T-helper 17 cell (primary cell): ENCODE measurements at regions not wholly inside any gene's neighbourhood (a gene's known extent, or its start where the extent isn't known, plus 50 kb on each side); places are given as distances from the start of the nearest gene placed in this dataset.
"Not testable (repeated sequence)": the region's sequence is repeated elsewhere in the genome, so short reads cannot be mapped to it uniquely, and the experiment has no call there.

ENCODE experiments used
- ATAC-seq: fragments of 150-1000 bp; cut with Tn5 transposase; 2 replicates; pipeline ENCODE4 v1.10.0; 2021; ENCODE audit warnings: mild to moderate bottlenecking, moderate library complexity
- DNase-seq, 3 donors: peaks; one replicate each; pipeline versions ENCODE4 v3.0.0 to v3.0.0-alpha.2; 2020 to 2021
- H3K9me3 ChIP-seq: one replicate; pipeline ENCODE4 v1.7.0; 2013; ENCODE audit warnings: low read length, mild to moderate bottlenecking; ENCODE audit not compliant: control insufficient read depth, poor library complexity, severe bottlenecking
- H3K27ac Mint-ChIP-seq: one replicate; pipeline ENCODE4 v1.8.0; 2022; ENCODE audit warnings: mild to moderate bottlenecking, moderate library complexity, mixed read lengths
- H3K27me3 Mint-ChIP-seq: one replicate; pipeline ENCODE4 v1.8.0; 2022; ENCODE audit warnings: mixed read lengths
- H3K36me3 Mint-ChIP-seq: one replicate; pipeline ENCODE4 v1.8.0; 2022; ENCODE audit warnings: low read depth, mixed read lengths
- H3K4me1 Mint-ChIP-seq: one replicate; pipeline ENCODE4 v1.8.0; 2022; ENCODE audit warnings: mild to moderate bottlenecking, mixed read lengths
- H3K4me3 Mint-ChIP-seq: one replicate; pipeline ENCODE4 v1.8.0; 2022; ENCODE audit warnings: mild to moderate bottlenecking, moderate library complexity, mixed read lengths

DNA sequence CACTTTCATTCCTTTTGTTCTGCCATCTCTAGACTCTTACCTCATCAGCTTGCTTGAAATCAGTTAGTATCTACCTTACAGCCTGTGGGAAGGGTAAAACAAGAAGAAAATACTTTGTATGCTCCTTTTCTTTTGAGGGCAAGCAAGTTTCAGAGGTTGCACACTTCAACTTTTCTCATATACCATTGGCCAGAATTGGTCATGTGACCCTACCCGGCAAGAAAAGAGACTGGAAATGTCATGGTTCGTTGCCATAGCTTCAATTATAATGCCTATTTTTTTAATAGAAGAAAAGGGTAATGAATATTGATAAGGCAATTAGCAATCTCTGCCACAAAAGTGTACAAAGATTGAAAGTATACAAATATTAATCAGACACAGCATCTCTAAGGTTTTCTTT, 346.7 kb upstream of the TACR3 start:
- Mint-ChIP-seq H3K27me3 (peaks cover 6% of the 10 kb centered on the region), H3K27ac (no peak overlapping the region), H3K4me1 (no peaks in the 10 kb centered on the region), H3K36me3 (no peaks in the 10 kb centered on the region), H3K4me3 (no peak overlapping the region)
- DNase-seq: no peak
- H3K9me3 ChIP-seq: no peaks in the 10 kb centered on the region
- ATAC-seq: no peak

DNA sequence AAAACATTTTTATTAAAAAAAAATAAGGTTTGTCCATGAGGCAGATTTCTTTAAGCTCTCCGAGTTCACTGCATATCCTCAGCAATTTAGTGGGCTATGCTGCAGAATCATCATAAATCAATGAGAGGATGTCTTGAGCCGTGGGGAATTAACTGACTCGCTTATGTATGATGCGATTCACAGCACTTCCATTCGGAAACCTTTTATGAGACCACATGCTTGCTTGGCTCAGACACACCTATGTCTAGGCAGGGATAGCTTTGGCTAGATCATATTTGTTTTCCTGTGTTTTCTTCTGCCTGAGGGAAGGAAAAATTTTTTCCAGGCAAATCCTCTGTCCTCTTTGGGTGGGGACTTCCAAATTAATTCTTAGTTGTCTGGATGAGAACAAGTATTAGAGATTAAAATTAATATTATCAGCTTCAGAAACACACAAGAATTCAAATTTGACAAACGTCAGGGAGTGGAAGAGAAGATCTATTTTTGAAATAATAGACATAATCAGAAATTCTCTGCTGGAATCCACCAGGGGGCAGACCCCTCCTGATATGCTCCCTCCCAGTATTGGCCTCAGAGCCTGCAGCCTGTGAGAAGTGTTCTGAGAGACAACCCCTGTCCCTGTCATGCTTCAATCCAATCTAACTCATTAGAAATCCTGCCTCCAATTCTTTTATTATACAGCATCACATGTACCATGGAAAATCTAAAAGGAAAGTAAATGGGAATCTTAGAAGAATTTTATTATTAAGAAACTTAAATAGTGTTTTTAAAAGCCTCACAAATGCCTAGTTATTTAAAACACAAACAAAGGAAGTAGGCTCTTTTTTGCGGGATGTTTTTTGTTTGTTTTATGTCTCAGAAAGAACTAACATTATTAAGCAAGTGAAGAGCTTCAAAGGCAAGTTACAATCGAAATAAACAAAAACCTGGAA, 345.1 kb upstream of the TACR3 start:
- no peaks in the 10 kb centered on the region for H3K9me3 ChIP-seq
- no peak for DNase-seq
- H3K27ac Mint-ChIP-seq: no peak overlapping the region

GRCh38 chr4:104063341-104063740, 343.6 kb upstream of the TACR3 start:
- ATAC-seq (no peak), DNase-seq (no peak)
- Mint-ChIP-seq H3K36me3 (no peaks in the 10 kb centered on the region), H3K4me1 (no peaks in the 10 kb centered on the region), H3K27me3 (peaks cover 6% of the 10 kb centered on the region), H3K4me3 (no peak overlapping the region), H3K27ac (no peak overlapping the region)
- H3K9me3 ChIP-seq: no peaks in the 10 kb centered on the region

More for the DNA sequence above, 345.1 kb upstream of the TACR3 start:
- H3K36me3 Mint-ChIP-seq: no peaks in the 10 kb centered on the region
- no peaks in the 10 kb centered on the region for H3K4me1 Mint-ChIP-seq
- H3K27me3 Mint-ChIP-seq: peaks cover 6% of the 10 kb centered on the region
- no peak for ATAC-seq
- no peak overlapping the region for H3K4me3 Mint-ChIP-seq

- ATAC-seq (no peak), DNase-seq (no peak)
- H3K36me3 Mint-ChIP-seq: peaks cover 3% of the 10 kb centered on the region
- no peaks in the 10 kb centered on the region for H3K27me3 Mint-ChIP-seq
- H3K9me3 ChIP-seq: no peaks in the 10 kb centered on the region
- H3K4me1 Mint-ChIP-seq: no peaks in the 10 kb centered on the region
- H3K27ac Mint-ChIP-seq: no peak overlapping the region
- H3K4me3 Mint-ChIP-seq: no peak overlapping the region
Observed at GRCh38 chr4:104044369-104044768, 324.6 kb upstream of the TACR3 start.

DNA sequence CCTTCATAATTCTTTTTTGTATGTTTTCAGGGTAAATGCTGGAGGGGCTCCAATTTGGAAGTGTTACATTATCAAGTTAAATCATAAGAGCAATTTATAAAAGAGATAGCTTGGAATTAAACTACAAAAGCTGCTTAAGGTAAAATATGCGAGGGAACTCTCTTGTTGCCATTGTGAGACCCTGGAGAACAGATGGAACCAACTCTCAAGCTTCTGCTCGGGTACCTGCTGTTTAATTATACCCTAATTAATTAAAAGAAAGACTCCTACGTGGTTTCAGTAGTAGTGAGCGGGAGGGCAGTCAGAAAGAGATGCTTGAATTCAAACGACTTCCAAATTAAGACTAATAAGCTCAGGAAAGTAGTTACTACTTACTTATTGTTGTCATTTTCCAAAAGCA, 313.1 kb upstream of the TACR3 start:
- no peak for ATAC-seq
- H3K27me3 Mint-ChIP-seq: no peaks in the 10 kb centered on the region
- no peak overlapping the region for H3K4me3 Mint-ChIP-seq
- DNase-seq: no peak
- no peak overlapping the region for H3K27ac Mint-ChIP-seq
- H3K36me3 Mint-ChIP-seq: no peaks in the 10 kb centered on the region
- H3K4me1 Mint-ChIP-seq: no peaks in the 10 kb centered on the region
- no peaks in the 10 kb centered on the region for H3K9me3 ChIP-seq

DNA sequence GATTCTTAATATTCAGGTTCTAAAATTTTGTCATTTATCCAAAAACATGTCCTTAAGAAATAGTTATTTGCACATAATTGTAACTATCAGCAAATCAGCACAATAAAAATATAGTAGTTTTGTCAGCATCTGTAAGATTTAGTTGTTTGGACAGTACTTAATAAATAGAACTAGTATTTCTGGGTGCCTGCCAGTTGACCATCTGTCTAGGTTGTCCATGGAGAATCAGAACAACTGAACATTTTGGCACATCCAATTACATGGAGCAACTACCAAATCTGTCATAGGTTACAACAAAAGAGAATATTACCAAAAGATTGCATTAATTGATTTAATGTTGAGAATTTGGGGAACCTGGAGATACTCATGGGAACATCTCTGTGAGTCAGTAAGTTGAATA, 305.5 kb upstream of the TACR3 start:
- Mint-ChIP-seq H3K36me3 (no peaks in the 10 kb centered on the region), H3K27me3 (no peaks in the 10 kb centered on the region), H3K4me3 (no peak overlapping the region), H3K27ac (no peak overlapping the region), H3K4me1 (no peaks in the 10 kb centered on the region)
- H3K9me3 ChIP-seq: no peaks in the 10 kb centered on the region
- DNase-seq (no peak), ATAC-seq (no peak)

GRCh38 chr4:104022831-104023230, 303.0 kb upstream of the TACR3 start:
- H3K4me3 Mint-ChIP-seq: no peak overlapping the region
- DNase-seq (no peak), ATAC-seq (no peak)
- no peaks in the 10 kb centered on the region for H3K4me1 Mint-ChIP-seq
- H3K27ac Mint-ChIP-seq: no peak overlapping the region
- no peaks in the 10 kb centered on the region for H3K9me3 ChIP-seq
- no peaks in the 10 kb centered on the region for H3K27me3 Mint-ChIP-seq
- H3K36me3 Mint-ChIP-seq: no peaks in the 10 kb centered on the region

DNA sequence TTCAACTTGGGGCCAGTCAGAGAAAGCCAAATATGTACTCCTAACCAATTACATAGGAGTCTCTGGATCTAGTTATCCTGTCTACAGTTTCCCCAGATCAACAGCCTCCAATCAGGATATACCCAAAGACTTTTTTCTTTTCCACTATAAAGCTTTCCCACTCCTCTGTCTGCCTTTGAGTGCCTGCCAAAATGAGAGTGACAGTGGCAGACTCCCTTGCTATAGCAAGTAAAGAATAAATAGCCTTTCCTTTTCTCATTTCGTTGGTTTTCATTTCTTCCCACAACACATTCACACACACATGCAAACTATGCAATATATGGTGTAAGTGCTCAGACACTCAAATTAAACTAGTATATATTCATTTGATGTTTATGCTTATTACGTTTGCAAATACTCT, 302.4 kb upstream of the TACR3 start:
- ATAC-seq (no peak), DNase-seq (no peak)
- H3K4me1 Mint-ChIP-seq: no peaks in the 10 kb centered on the region
- H3K27me3 Mint-ChIP-seq: no peaks in the 10 kb centered on the region
- no peak overlapping the region for H3K4me3 Mint-ChIP-seq
- H3K9me3 ChIP-seq: no peaks in the 10 kb centered on the region
- no peaks in the 10 kb centered on the region for H3K36me3 Mint-ChIP-seq
- H3K27ac Mint-ChIP-seq: no peak overlapping the region

GRCh38 chr4:104020641-104021040, 300.9 kb upstream of the TACR3 start:
- Mint-ChIP-seq H3K27ac (no peak overlapping the region), H3K36me3 (no peaks in the 10 kb centered on the region), H3K4me3 (no peak overlapping the region), H3K4me1 (no peaks in the 10 kb centered on the region), H3K27me3 (no peaks in the 10 kb centered on the region)
- ATAC-seq (no peak), DNase-seq (no peak)
- no peaks in the 10 kb centered on the region for H3K9me3 ChIP-seq

GRCh38 chr4:104017213-104017612, 297.4 kb upstream of the TACR3 start:
- Mint-ChIP-seq H3K36me3 (no peaks in the 10 kb centered on the region), H3K4me3 (no peak overlapping the region), H3K27ac (no peak overlapping the region), H3K4me1 (no peaks in the 10 kb centered on the region), H3K27me3 (no peaks in the 10 kb centered on the region)
- ATAC-seq: no peak
- DNase-seq: no peak
- no peaks in the 10 kb centered on the region for H3K9me3 ChIP-seq

DNA sequence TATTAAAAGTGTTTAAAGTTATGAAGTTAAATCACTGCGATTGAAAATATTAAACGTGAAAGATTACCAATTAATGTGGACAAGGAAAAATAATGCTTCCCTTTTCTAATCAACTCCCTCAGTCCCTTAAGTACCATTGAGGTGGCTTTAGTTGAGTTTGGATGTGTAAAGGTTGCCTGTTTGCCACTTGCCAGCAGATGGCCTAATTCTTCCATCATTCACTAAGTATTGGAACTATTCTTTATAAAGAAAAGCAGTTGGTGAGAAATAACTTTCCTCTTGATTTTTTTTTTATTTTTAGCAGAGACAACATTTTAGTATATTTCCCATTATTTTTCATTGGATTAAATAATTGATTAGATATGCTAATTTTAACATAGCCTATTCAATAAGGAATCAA, 295.9 kb upstream of the TACR3 start:
- H3K27me3 Mint-ChIP-seq: no peaks in the 10 kb centered on the region
- H3K4me1 Mint-ChIP-seq: no peaks in the 10 kb centered on the region
- H3K4me3 Mint-ChIP-seq: no peak overlapping the region
- DNase-seq (no peak), ATAC-seq (no peak)
- H3K9me3 ChIP-seq: no peaks in the 10 kb centered on the region
- H3K27ac Mint-ChIP-seq: no peak overlapping the region
- no peaks in the 10 kb centered on the region for H3K36me3 Mint-ChIP-seq

DNA sequence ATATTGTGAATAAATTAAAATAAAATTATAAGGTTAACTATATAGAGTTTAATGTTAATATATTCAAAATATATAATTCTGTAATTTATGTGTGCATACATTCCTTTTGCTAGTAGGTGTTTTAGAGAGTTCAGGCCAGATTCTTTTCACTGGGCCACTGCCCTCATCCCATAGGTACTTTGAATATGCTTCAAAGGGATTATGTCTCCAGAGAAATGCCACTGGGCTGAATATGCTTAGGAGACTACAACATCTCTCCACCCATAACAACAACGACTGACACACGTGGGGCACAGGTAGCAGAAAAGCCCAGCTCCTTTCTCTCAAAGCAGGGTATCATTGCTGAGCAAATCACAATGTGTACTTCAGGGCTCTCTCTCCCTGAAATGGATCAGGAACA, 290.9 kb upstream of the TACR3 start:
- DNase-seq (no peak), ATAC-seq (no peak)
- H3K9me3 ChIP-seq: no peaks in the 10 kb centered on the region
- H3K4me3 Mint-ChIP-seq: no peak overlapping the region
- no peaks in the 10 kb centered on the region for H3K36me3 Mint-ChIP-seq
- no peaks in the 10 kb centered on the region for H3K27me3 Mint-ChIP-seq
- no peak overlapping the region for H3K27ac Mint-ChIP-seq
- H3K4me1 Mint-ChIP-seq: no peaks in the 10 kb centered on the region

DNA sequence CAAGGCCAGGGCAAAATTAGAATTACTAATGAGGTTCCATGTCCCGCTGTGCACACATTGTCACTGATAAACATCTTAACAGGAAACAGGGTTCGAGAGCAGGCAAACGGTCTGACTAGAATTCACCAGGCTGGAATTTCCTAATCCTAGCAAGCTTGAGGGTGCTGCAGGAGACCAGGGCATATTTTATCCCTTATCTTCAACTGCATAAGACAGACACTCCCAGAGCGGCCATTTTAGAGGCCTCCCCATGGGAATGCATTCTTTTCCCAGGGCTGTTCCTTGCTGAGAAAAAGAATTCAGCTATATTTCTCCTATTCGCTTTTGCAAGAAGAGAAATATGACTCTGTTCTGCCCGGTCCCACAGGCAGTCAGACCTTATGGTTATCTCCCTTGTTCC, 282.5 kb upstream of the TACR3 start:
- H3K27ac Mint-ChIP-seq, H3K27me3 Mint-ChIP-seq, H3K4me1 Mint-ChIP-seq, H3K36me3 Mint-ChIP-seq, DNase-seq, ATAC-seq, H3K9me3 ChIP-seq, H3K4me3 Mint-ChIP-seq: not testable (repeated sequence)

GRCh38 chr4:103998756-103999155, 279.0 kb upstream of the TACR3 start:
- DNase-seq (no peak), ATAC-seq (no peak)
- no peaks in the 10 kb centered on the region for H3K27me3 Mint-ChIP-seq
- no peak overlapping the region for H3K4me3 Mint-ChIP-seq
- no peaks in the 10 kb centered on the region for H3K4me1 Mint-ChIP-seq
- no peak overlapping the region for H3K27ac Mint-ChIP-seq
- no peaks in the 10 kb centered on the region for H3K36me3 Mint-ChIP-seq
- H3K9me3 ChIP-seq: no peaks in the 10 kb centered on the region
